Stimulated activated naive CD8-positive, alpha-beta T cell treated with anti-CD3 and anti-CD28 coated beads, Interleukin-15, Interleukin-2, amounts not matched to agents 100 ng/mL and 50 ng/mL, for 24 hours (primary cell): ENCODE measurements at regions not wholly inside any gene's neighbourhood (a gene's known extent, or its start where the extent isn't known, plus 50 kb on each side); places are given as distances from the start of the nearest gene placed in this dataset.
"Not testable (repeated sequence)": the region's sequence is repeated elsewhere in the genome, so short reads cannot be mapped to it uniquely, and the experiment has no call there.

Experiments used
- H3K27ac Mint-ChIP-seq: one replicate; pipeline ENCODE4 v1.8.0; 2021; ENCODE audit warnings: mild to moderate bottlenecking, mixed read lengths
- H3K27me3 Mint-ChIP-seq: one replicate; pipeline ENCODE4 v1.8.0; 2021; ENCODE audit warnings: mixed read lengths
- H3K36me3 Mint-ChIP-seq: one replicate; pipeline ENCODE4 v1.8.0; 2021; ENCODE audit warnings: low read depth, mixed read lengths
- H3K4me1 Mint-ChIP-seq: one replicate; pipeline ENCODE4 v1.8.0; 2021; ENCODE audit warnings: low read depth, mixed read lengths
- H3K4me3 Mint-ChIP-seq: one replicate; pipeline ENCODE4 v1.8.0; 2021; ENCODE audit warnings: mild to moderate bottlenecking, mixed read lengths
- H3K9me3 Mint-ChIP-seq: one replicate; pipeline ENCODE4 v1.8.0; 2021; ENCODE audit warnings: mixed read lengths

GRCh38 chr13:65168026-65168425 is 2062.1 kb downstream of the PCDH9 start:
- Mint-ChIP-seq H3K27me3 (no peaks in the 10 kb centered on the region), H3K9me3 (no peaks in the 10 kb centered on the region), H3K4me1 (no peaks in the 10 kb centered on the region), H3K27ac (no peak overlapping the region), H3K36me3 (no peaks in the 10 kb centered on the region), H3K4me3 (no peak overlapping the region)

- H3K36me3 Mint-ChIP-seq: no peaks in the 10 kb centered on the region
- no peak overlapping the region for H3K27ac Mint-ChIP-seq
- H3K9me3 Mint-ChIP-seq: no peaks in the 10 kb centered on the region
- no peaks in the 10 kb centered on the region for H3K27me3 Mint-ChIP-seq
- H3K4me3 Mint-ChIP-seq: no peak overlapping the region
- no peaks in the 10 kb centered on the region for H3K4me1 Mint-ChIP-seq
Measured at GRCh38 chr13:65166675-65167074, 2063.5 kb downstream of the PCDH9 start.

GRCh38 chr13:65159803-65160202 is 2070.3 kb downstream of the PCDH9 start:
- no peaks in the 10 kb centered on the region for H3K4me1 Mint-ChIP-seq
- no peak overlapping the region for H3K27ac Mint-ChIP-seq
- no peak overlapping the region for H3K4me3 Mint-ChIP-seq
- H3K36me3 Mint-ChIP-seq: no peaks in the 10 kb centered on the region
- no peaks in the 10 kb centered on the region for H3K9me3 Mint-ChIP-seq
- no peaks in the 10 kb centered on the region for H3K27me3 Mint-ChIP-seq

GRCh38 chr13:65155861-65156260 is 2074.3 kb downstream of the PCDH9 start:
- no peaks in the 10 kb centered on the region for H3K4me1 Mint-ChIP-seq

GRCh38 chr13:65154661-65155447 is 2075.3 kb downstream of the PCDH9 start:
- Mint-ChIP-seq H3K4me3 (no peak overlapping the region), H3K27me3 (no peaks in the 10 kb centered on the region), H3K9me3 (peaks cover 11% of the 10 kb centered on the region), H3K36me3 (no peaks in the 10 kb centered on the region), H3K4me1 (no peaks in the 10 kb centered on the region), H3K27ac (no peak overlapping the region)

More at GRCh38 chr13:65155861-65156260, 2074.3 kb downstream of the PCDH9 start:
- Mint-ChIP-seq H3K4me3 (no peak overlapping the region), H3K27me3 (no peaks in the 10 kb centered on the region), H3K27ac (no peak overlapping the region), H3K9me3 (peaks cover 11% of the 10 kb centered on the region), H3K36me3 (no peaks in the 10 kb centered on the region)

GRCh38 chr13:65149687-65150086 is 2080.4 kb downstream of the PCDH9 start:
- Mint-ChIP-seq H3K36me3 (no peaks in the 10 kb centered on the region), H3K27me3 (no peaks in the 10 kb centered on the region), H3K4me1 (no peaks in the 10 kb centered on the region), H3K9me3 (peaks cover 16% of the 10 kb centered on the region), H3K4me3 (no peak overlapping the region), H3K27ac (no peak overlapping the region)

GRCh38 chr13:65143920-65144319 is 2086.2 kb downstream of the PCDH9 start:
- Mint-ChIP-seq H3K27ac (no peak overlapping the region), H3K27me3 (no peaks in the 10 kb centered on the region), H3K4me1 (no peaks in the 10 kb centered on the region), H3K4me3 (no peak overlapping the region), H3K9me3 (peaks cover 10% of the 10 kb centered on the region), H3K36me3 (no peaks in the 10 kb centered on the region)

GRCh38 chr13:65133094-65133493 is 2097.0 kb downstream of the PCDH9 start:
- Mint-ChIP-seq H3K9me3 (peaks cover 10% of the 10 kb centered on the region), H3K4me3 (no peak overlapping the region), H3K36me3 (no peaks in the 10 kb centered on the region), H3K4me1 (no peaks in the 10 kb centered on the region), H3K27me3 (no peaks in the 10 kb centered on the region), H3K27ac (no peak overlapping the region)

- no peaks in the 10 kb centered on the region for H3K36me3 Mint-ChIP-seq
- H3K27ac Mint-ChIP-seq: no peak overlapping the region
- H3K9me3 Mint-ChIP-seq: peaks cover 4% of the 10 kb centered on the region
- no peaks in the 10 kb centered on the region for H3K4me1 Mint-ChIP-seq
- no peaks in the 10 kb centered on the region for H3K27me3 Mint-ChIP-seq
- H3K4me3 Mint-ChIP-seq: no peak overlapping the region
Measured at GRCh38 chr13:65125236-65125635, 2104.9 kb downstream of the PCDH9 start.

GRCh38 chr13:65112531-65112941 is 2117.6 kb downstream of the PCDH9 start:
- Mint-ChIP-seq H3K4me3 (no peak overlapping the region), H3K36me3 (no peaks in the 10 kb centered on the region), H3K9me3 (peaks cover 8% of the 10 kb centered on the region), H3K4me1 (no peaks in the 10 kb centered on the region), H3K27ac (no peak overlapping the region), H3K27me3 (no peaks in the 10 kb centered on the region)

GRCh38 chr13:65112123-65112522 is 2118.0 kb downstream of the PCDH9 start:
- Mint-ChIP-seq H3K27me3 (no peaks in the 10 kb centered on the region), H3K9me3 (peaks cover 8% of the 10 kb centered on the region), H3K36me3 (no peaks in the 10 kb centered on the region), H3K27ac (no peak overlapping the region), H3K4me1 (no peaks in the 10 kb centered on the region), H3K4me3 (no peak overlapping the region)

- Mint-ChIP-seq H3K27me3 (no peaks in the 10 kb centered on the region), H3K4me1 (no peaks in the 10 kb centered on the region), H3K9me3 (peaks cover 4% of the 10 kb centered on the region), H3K27ac (no peak overlapping the region), H3K36me3 (no peaks in the 10 kb centered on the region), H3K4me3 (no peak overlapping the region)
Measured at GRCh38 chr13:65111223-65111622, 2118.9 kb downstream of the PCDH9 start.

GRCh38 chr13:65104436-65104835 is 2125.7 kb downstream of the PCDH9 start:
- H3K9me3 Mint-ChIP-seq, H3K4me3 Mint-ChIP-seq, H3K27ac Mint-ChIP-seq, H3K36me3 Mint-ChIP-seq, H3K4me1 Mint-ChIP-seq, H3K27me3 Mint-ChIP-seq: not testable (repeated sequence)

- Mint-ChIP-seq H3K4me3 (no peak overlapping the region), H3K4me1 (no peaks in the 10 kb centered on the region), H3K27me3 (no peaks in the 10 kb centered on the region), H3K36me3 (no peaks in the 10 kb centered on the region), H3K9me3 (no peaks in the 10 kb centered on the region), H3K27ac (no peak overlapping the region)
Measured at GRCh38 chr13:65103351-65103750, 2126.8 kb downstream of the PCDH9 start.

- Mint-ChIP-seq H3K36me3 (no peaks in the 10 kb centered on the region), H3K27ac (no peak overlapping the region), H3K9me3 (peaks cover 12% of the 10 kb centered on the region), H3K4me1 (no peaks in the 10 kb centered on the region), H3K27me3 (no peaks in the 10 kb centered on the region), H3K4me3 (no peak overlapping the region)
Measured at GRCh38 chr13:65095161-65096082, 2134.7 kb downstream of the PCDH9 start.
